Fibroblast of the aortic adventitia (primary cell): ENCODE measurements at regions not wholly inside any gene's neighbourhood (a gene's known extent, or its start where the extent isn't known, plus 50 kb on each side); places are given as distances from the start of the nearest gene placed in this dataset.
A peak's percentile ranks its signal among the peaks of the same experiment; 100 is the strongest.

Experiments used
- DNase-seq: peaks from one replicate; pipeline ENCODE4 v3.0.0-alpha.2; 2010; ENCODE audit warnings: low read depth
- H3K4me3 ChIP-seq: 2 replicates; pipeline ENCODE4 v1.5.1; 2011; ENCODE audit warnings: low read depth, mild to moderate bottlenecking, control low read depth, low read length, moderate library complexity
- CTCF ChIP-seq: IDR thresholded peaks from 2 replicates; pipeline ENCODE4 v1.5.1; 2011; ENCODE audit warnings: mild to moderate bottlenecking, low read length, control low read depth, inconsistent platforms; ENCODE audit not compliant: insufficient read depth

- H3K4me3 ChIP-seq = no peak overlapping the region
- DNase-seq = no peak
- TF ChIP-seq CTCF = no peak
Measured at GRCh38 chr12:30144777-30145683, 361.3 kb upstream of the TMTC1 start.

- TF ChIP-seq CTCF = no peak
- H3K4me3 ChIP-seq = no peak overlapping the region
- no peak for DNase-seq
Measured at GRCh38 chr12:30142301-30142700, 358.6 kb upstream of the TMTC1 start.

GRCh38 chr12:30138483-30138882, 354.7 kb upstream of the TMTC1 start:
- no peak overlapping the region for H3K4me3 ChIP-seq
- peak; percentile 19 for DNase-seq

GRCh38 chr12:30136696-30137095, 353.0 kb upstream of the TMTC1 start:
- H3K4me3 ChIP-seq = no peak overlapping the region
- DNase-seq = no peak
- no peak for TF ChIP-seq CTCF

More at GRCh38 chr12:30138483-30138882, 354.7 kb upstream of the TMTC1 start:
- no peak for TF ChIP-seq CTCF

GRCh38 chr12:30135776-30136175, 352.0 kb upstream of the TMTC1 start:
- H3K4me3 ChIP-seq = no peak overlapping the region
- DNase-seq = peak; percentile 7
- no peak for TF ChIP-seq CTCF

GRCh38 chr12:30134229-30134628, 350.5 kb upstream of the TMTC1 start:
- H3K4me3 ChIP-seq = no peak overlapping the region
- TF ChIP-seq CTCF = no peak
- DNase-seq = no peak

GRCh38 chr12:30126944-30127343, 343.2 kb upstream of the TMTC1 start:
- H3K4me3 ChIP-seq = no peak overlapping the region
- TF ChIP-seq CTCF = no peak
- no peak for DNase-seq
